GM06990 (cell line): ENCODE measurements at regions not wholly inside any gene's neighbourhood (a gene's known extent, or its start where the extent isn't known, plus 50 kb on each side); places are given as distances from the start of the nearest gene placed in this dataset.

Experiments
- DNase-seq: peaks from one replicate; pipeline ENCODE4 v3.0.0-alpha.2; 2011; ENCODE audit not compliant: insufficient read length; ENCODE audit errors: extremely low read depth
- H3K27me3 ChIP-seq: replicated peaks from 2 replicates; pipeline ENCODE4 v1.6.0; 2011; ENCODE audit warnings: low read length; ENCODE audit not compliant: control insufficient read depth, insufficient read depth
- H3K36me3 ChIP-seq: 2 replicates; pipeline ENCODE4 v1.5.1; 2011; ENCODE audit warnings: low read length; ENCODE audit not compliant: control insufficient read depth, insufficient read depth
- H3K4me3 ChIP-seq: replicated peaks from 2 replicates; pipeline ENCODE4 v1.5.1; 2011; ENCODE audit warnings: low read depth, mild to moderate bottlenecking, control low read depth, low read length
- CTCF ChIP-seq: IDR thresholded peaks from 2 replicates; pipeline ENCODE4 v1.5.1; 2011; ENCODE audit warnings: low read length, control low read depth, mild to moderate bottlenecking, inconsistent platforms; ENCODE audit not compliant: insufficient read depth, poor library complexity, severe bottlenecking

DNA sequence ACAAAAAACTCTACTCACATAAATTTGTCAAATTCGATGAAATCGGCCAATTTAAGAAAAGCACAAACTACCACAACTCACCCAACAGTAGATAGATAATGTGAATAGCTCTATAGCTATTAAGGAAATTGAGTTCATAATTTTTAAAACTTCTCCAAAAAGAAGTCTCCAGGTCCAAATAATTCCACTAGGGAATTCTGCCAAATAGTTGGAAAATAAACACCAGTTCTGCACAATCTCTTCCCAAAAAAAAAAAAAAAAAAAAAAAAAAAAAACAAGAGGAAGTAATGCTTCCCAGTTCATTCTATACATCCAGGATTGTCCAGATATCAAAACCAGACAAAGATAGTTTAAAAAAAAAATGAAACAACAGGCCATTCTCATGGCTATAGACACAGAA lies 164.2 kb downstream of the POLR2M start:
- H3K36me3 ChIP-seq, result no peaks in the 10 kb centered on the region
- no peak for DNase-seq

GRCh38 chr15:57872281-57873030 lies 165.9 kb downstream of the POLR2M start:
- TF ChIP-seq CTCF, result no peak
- Histone ChIP-seq H3K36me3 (no peaks in the 10 kb centered on the region), H3K27me3 (no peaks in the 10 kb centered on the region; the same call in 1 of the 2 replicates), H3K4me3 (no peak overlapping the region)
- no peak for DNase-seq

More for the DNA sequence above, 164.2 kb downstream of the POLR2M start:
- no peak for TF ChIP-seq CTCF
- Histone ChIP-seq H3K27me3 (no peaks in the 10 kb centered on the region; the same call in 1 of the 2 replicates), H3K4me3 (no peak overlapping the region)

DNA sequence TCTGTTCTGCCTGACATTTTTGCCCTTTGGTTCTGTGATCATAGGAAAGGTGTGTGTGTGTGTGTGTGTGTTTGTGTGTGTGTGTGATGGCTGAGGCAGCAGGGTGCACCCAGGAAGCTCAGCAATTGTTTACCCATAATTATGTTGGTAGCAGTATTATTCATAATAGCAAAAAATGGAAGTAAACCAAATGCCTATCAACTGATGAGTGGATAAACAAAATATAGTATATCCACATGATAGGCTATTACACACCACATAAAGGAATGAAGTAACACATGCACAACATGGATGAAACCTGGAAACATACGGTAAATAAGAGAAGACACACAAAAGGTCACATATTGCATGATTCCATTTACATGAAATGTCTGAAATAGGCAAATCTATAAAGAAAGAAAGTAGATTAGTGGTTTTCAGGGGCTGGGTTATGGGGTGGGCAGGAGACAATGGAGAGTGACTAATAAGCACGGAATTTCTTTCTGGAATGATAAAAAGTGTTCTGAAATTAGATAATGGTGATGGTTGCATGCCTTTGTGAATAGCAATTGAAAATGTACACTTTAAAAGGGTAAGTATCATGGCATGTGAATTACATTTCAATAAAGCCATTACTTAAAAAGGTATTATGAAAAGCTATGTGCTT lies 167.2 kb downstream of the POLR2M start:
- Histone ChIP-seq H3K27me3 (no peaks in the 10 kb centered on the region; the same call in 1 of the 2 replicates), H3K36me3 (no peaks in the 10 kb centered on the region), H3K4me3 (no peak overlapping the region)
- no peak for TF ChIP-seq CTCF
- DNase-seq, result no peak

- no peak for DNase-seq
Observed at GRCh38 chr15:57875347-57875746, 168.8 kb downstream of the POLR2M start.

GRCh38 chr15:57878573-57878972 lies 172.1 kb downstream of the POLR2M start:
- H3K36me3 ChIP-seq, result no peaks in the 10 kb centered on the region
- no peak for TF ChIP-seq CTCF
- no peak overlapping the region for H3K4me3 ChIP-seq
- DNase-seq, result no peak
- no peaks in the 10 kb centered on the region for H3K27me3 ChIP-seq

More at GRCh38 chr15:57875347-57875746, 168.8 kb downstream of the POLR2M start:
- H3K36me3 ChIP-seq, result no peaks in the 10 kb centered on the region
- no peaks in the 10 kb centered on the region; the same call in 1 of the 2 replicates for H3K27me3 ChIP-seq
- no peak overlapping the region for H3K4me3 ChIP-seq
- no peak for TF ChIP-seq CTCF
